Large intestine (tissue), 3 donors: ENCODE measurements at regions not wholly inside any gene's neighbourhood (a gene's known extent, or its start where the extent isn't known, plus 50 kb on each side); places are given as distances from the start of the nearest gene placed in this dataset.

Source experiments
- DNase-seq, 2 donors: peaks; one replicate each; pipeline versions ENCODE4 v3.0.0 to v3.0.0-alpha.2; 2013
- H3K27ac ChIP-seq: one replicate; pipeline ENCODE4 v1.5.1; 2013; ENCODE audit warnings: low read length
- H3K27me3 ChIP-seq: 2 replicates; pipeline ENCODE4 v1.6.1; 2013; ENCODE audit warnings: low read length; ENCODE audit not compliant: control insufficient read depth, insufficient read depth
- H3K36me3 ChIP-seq: 2 replicates; pipeline ENCODE4 v1.6.1; 2013; ENCODE audit warnings: low read length; ENCODE audit not compliant: control insufficient read depth, insufficient read depth
- H3K4me1 ChIP-seq: one replicate; pipeline ENCODE4 v1.6.1; 2013; ENCODE audit warnings: low read length; ENCODE audit not compliant: control insufficient read depth, insufficient read depth
- H3K4me3 ChIP-seq: one replicate; pipeline ENCODE4 v1.5.1; 2013; ENCODE audit warnings: low read length
- H3K9me3 ChIP-seq: one replicate; pipeline ENCODE4 v1.6.1; 2013; ENCODE audit warnings: mild to moderate bottlenecking, low read depth, low read length, moderate library complexity; ENCODE audit not compliant: control insufficient read depth
- WGBS: methylation state at CpG from one replicate; pipeline ENCODE4 v1.1.5; 2013; ENCODE audit warnings: low lambda C conversion rate; ENCODE audit not compliant: insufficient coverage; 5-methylcytosine and 5-hydroxymethylcytosine counted together

GRCh38 chr2:120401275-120402066, 55.5 kb downstream of the INHBB start:
- no peaks in the 10 kb centered on the region for H3K4me1 ChIP-seq

DNA sequence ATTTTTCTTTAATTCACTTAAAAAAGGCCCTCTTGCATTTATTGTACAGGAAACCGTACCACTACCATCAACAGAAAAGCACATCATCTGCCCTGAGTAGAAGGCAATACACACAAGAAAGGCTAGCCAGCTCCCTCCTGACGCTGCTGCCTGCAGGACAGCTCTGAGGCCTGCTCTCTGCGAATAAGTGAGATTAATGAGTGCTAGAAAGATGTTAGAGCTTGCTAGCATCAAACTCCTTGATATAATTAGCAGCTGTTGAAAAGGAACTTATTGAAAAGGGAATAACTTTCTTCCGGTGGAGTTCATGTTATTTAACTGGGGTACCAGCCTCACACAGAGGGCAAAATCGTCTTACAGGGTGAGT, 56.1 kb downstream of the INHBB start:
- H3K9me3 ChIP-seq: no peaks in the 10 kb centered on the region
- no peak overlapping the region for H3K27ac ChIP-seq
- H3K36me3 ChIP-seq: no peaks in the 10 kb centered on the region
- peaks cover 5% of the 10 kb centered on the region for H3K27me3 ChIP-seq
- H3K4me3 ChIP-seq: no peak overlapping the region
- WGBS: no CpG with 5 or more reads among the region's 5 CpGs
- no peaks in the 10 kb centered on the region for H3K4me1 ChIP-seq
- no peak for DNase-seq

More at GRCh38 chr2:120401275-120402066, 55.5 kb downstream of the INHBB start:
- Histone ChIP-seq H3K4me3 (no peak overlapping the region), H3K27me3 (peaks cover 10% of the 10 kb centered on the region), H3K36me3 (no peaks in the 10 kb centered on the region), H3K9me3 (no peaks in the 10 kb centered on the region), H3K27ac (no peak overlapping the region)
- DNase-seq: no peak
- no CpG with 5 or more reads among the region's 8 CpGs for WGBS

- no peak overlapping the region for H3K4me3 ChIP-seq
- H3K27me3 ChIP-seq: peaks cover 5% of the 10 kb centered on the region
- no CpG with 5 or more reads among the region's 6 CpGs for WGBS
- H3K27ac ChIP-seq: no peak overlapping the region
- no peaks in the 10 kb centered on the region for H3K4me1 ChIP-seq
- DNase-seq: no peak
- H3K36me3 ChIP-seq: no peaks in the 10 kb centered on the region
- H3K9me3 ChIP-seq: no peaks in the 10 kb centered on the region
Observed at GRCh38 chr2:120402508-120402907, 56.6 kb downstream of the INHBB start.

- H3K36me3 ChIP-seq: no peaks in the 10 kb centered on the region
- no CpG with 5 or more reads among the region's 5 CpGs for WGBS
- H3K4me3 ChIP-seq: no peak overlapping the region
- H3K27me3 ChIP-seq: peaks cover 5% of the 10 kb centered on the region
- no peak overlapping the region for H3K27ac ChIP-seq
- no peaks in the 10 kb centered on the region for H3K4me1 ChIP-seq
- no peaks in the 10 kb centered on the region for H3K9me3 ChIP-seq
- DNase-seq: no peak
Observed at GRCh38 chr2:120403261-120403660, 57.3 kb downstream of the INHBB start.

DNA sequence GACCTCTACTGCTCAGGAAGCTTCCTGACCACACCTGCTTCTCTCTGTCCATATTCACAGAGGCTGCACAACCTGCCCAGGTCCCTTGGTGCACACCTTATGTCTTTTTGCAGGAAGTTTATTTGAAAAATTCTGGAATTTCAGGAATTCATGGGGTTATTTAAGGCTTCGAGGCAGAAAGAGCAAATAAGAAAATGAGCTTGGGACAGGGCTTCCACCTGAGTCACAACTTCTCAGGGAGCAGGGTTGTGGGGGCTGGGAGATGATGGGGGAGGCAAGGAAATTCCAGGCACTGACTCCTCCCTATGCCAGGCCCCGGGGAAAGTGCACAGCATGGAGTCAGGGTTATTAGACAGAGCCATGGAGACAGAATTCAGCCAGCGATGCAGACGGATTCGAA, 57.7 kb downstream of the INHBB start:
- Histone ChIP-seq H3K9me3 (no peaks in the 10 kb centered on the region), H3K36me3 (no peaks in the 10 kb centered on the region), H3K4me3 (no peak overlapping the region), H3K27ac (no peak overlapping the region), H3K4me1 (no peaks in the 10 kb centered on the region), H3K27me3 (peaks cover 5% of the 10 kb centered on the region)
- no CpG with 5 or more reads among the region's 5 CpGs for WGBS
- no peak for DNase-seq

- H3K36me3 ChIP-seq: no peaks in the 10 kb centered on the region
- H3K4me3 ChIP-seq: no peak overlapping the region
- no CpG with 5 or more reads among the region's 3 CpGs for WGBS
- H3K27ac ChIP-seq: no peak overlapping the region
- DNase-seq: no peak
- H3K9me3 ChIP-seq: no peaks in the 10 kb centered on the region
- H3K4me1 ChIP-seq: no peaks in the 10 kb centered on the region
- H3K27me3 ChIP-seq: peaks cover 5% of the 10 kb centered on the region
Observed at GRCh38 chr2:120404274-120404673, 58.3 kb downstream of the INHBB start.

- no CpG with 5 or more reads among the region's 19 CpGs for WGBS
- Histone ChIP-seq H3K36me3 (no peaks in the 10 kb centered on the region), H3K27me3 (no peaks in the 10 kb centered on the region), H3K4me1 (no peaks in the 10 kb centered on the region), H3K9me3 (no peaks in the 10 kb centered on the region), H3K4me3 (no peak overlapping the region), H3K27ac (no peak overlapping the region)
- DNase-seq: no peak
Observed at GRCh38 chr2:120404941-120405758, 59.2 kb downstream of the INHBB start.

GRCh38 chr2:120405759-120406099, 59.8 kb downstream of the INHBB start:
- WGBS: no CpG with 5 or more reads among the region's 5 CpGs

DNA sequence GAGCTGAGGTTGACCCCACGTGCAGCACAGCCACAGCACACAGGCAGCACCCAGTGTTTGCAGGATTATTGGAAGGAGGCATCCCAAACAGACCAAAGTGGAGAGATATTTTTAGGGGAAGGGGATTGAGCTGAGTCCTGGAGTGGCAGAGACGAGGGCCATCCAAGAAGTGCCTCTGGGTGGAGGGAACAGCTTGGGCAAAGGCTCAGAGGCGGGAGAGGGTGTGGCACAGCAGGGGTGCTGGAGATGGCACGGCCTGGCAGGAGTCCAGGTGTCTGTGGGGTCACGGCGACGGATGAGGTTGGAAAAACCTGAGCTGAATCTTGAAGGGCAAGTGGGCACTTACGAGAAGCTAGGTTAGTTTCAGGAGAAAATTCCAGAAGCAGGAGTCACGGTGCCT, 60.6 kb downstream of the INHBB start:
- 50% methylated on average over 2 of the region's 9 CpGs for WGBS
- Histone ChIP-seq H3K9me3 (no peaks in the 10 kb centered on the region), H3K36me3 (no peaks in the 10 kb centered on the region), H3K27me3 (no peaks in the 10 kb centered on the region), H3K4me1 (no peaks in the 10 kb centered on the region), H3K27ac (no peak overlapping the region), H3K4me3 (no peak overlapping the region)
- DNase-seq: no peak

More at GRCh38 chr2:120405759-120406099, 59.8 kb downstream of the INHBB start:
- H3K27ac ChIP-seq: no peak overlapping the region
- H3K27me3 ChIP-seq: no peaks in the 10 kb centered on the region
- H3K9me3 ChIP-seq: no peaks in the 10 kb centered on the region
- H3K4me3 ChIP-seq: no peak overlapping the region
- no peaks in the 10 kb centered on the region for H3K36me3 ChIP-seq
- DNase-seq: no peak
- no peaks in the 10 kb centered on the region for H3K4me1 ChIP-seq

GRCh38 chr2:120410487-120410886, 64.6 kb downstream of the INHBB start:
- Histone ChIP-seq H3K9me3 (no peaks in the 10 kb centered on the region), H3K27ac (no peak overlapping the region), H3K36me3 (no peaks in the 10 kb centered on the region), H3K4me1 (no peaks in the 10 kb centered on the region), H3K27me3 (no peaks in the 10 kb centered on the region), H3K4me3 (no peak overlapping the region)
- DNase-seq: no peak
- WGBS: 88% methylated on average over 1 of the region's 3 CpGs
